ENCODE measurements at regions not wholly inside any gene's neighbourhood (a gene's known extent, or its start where the extent isn't known, plus 50 kb on each side); places are given as distances from the start of the nearest gene placed in this dataset.

- intact Hi-C loops (cut with DNase I) = no loop called here
- no peak overlapping the region for H3K4me3 ChIP-seq
- H3K27ac ChIP-seq = no peak overlapping the region
- no peaks in the 10 kb centered on the region for H3K9me3 ChIP-seq
- no peak overlapping the region for H3K9ac ChIP-seq (ENCODE audit: low read depth in 2 of 2, low read length in 2 of 2)
- TF ChIP-seq CTCF (IDR thresholded peaks at IDR 0.05) = no peak
- no peaks in the 10 kb centered on the region for H3K27me3 ChIP-seq
- no peaks in the 10 kb centered on the region for H3K36me3 ChIP-seq
- no peak for DNase-seq
- H3K4me1 ChIP-seq = no peaks in the 10 kb centered on the region
Observed at GRCh38 chr6:112557435-112557834, 210.3 kb downstream of the RFPL4B start.

- Histone ChIP-seq H3K4me3 (no peak overlapping the region), H3K9me3 (no peaks in the 10 kb centered on the region), H3K27ac (no peak overlapping the region), H3K9ac (ENCODE audit: low read depth in 2 of 2, low read length in 2 of 2) (no peak overlapping the region), H3K4me1 (no peaks in the 10 kb centered on the region), H3K36me3 (no peaks in the 10 kb centered on the region), H3K27me3 (no peaks in the 10 kb centered on the region)
- TF ChIP-seq CTCF (IDR thresholded peaks at IDR 0.05) = no peak
- no peak for DNase-seq
- intact Hi-C loops (cut with DNase I) = no loop called here
Observed at GRCh38 chr6:112557961-112558360, 210.8 kb downstream of the RFPL4B start.

- H3K9ac ChIP-seq (ENCODE audit: low read depth in 2 of 2, low read length in 2 of 2) = no peak overlapping the region
- no peak overlapping the region for H3K4me3 ChIP-seq
- intact Hi-C loops (cut with DNase I) = no loop called here
- H3K9me3 ChIP-seq = no peaks in the 10 kb centered on the region
- H3K27ac ChIP-seq = no peak overlapping the region
- H3K4me1 ChIP-seq = no peaks in the 10 kb centered on the region
- TF ChIP-seq CTCF (IDR thresholded peaks at IDR 0.05) = no peak
- H3K27me3 ChIP-seq = no peaks in the 10 kb centered on the region
- no peak for DNase-seq
- no peaks in the 10 kb centered on the region for H3K36me3 ChIP-seq
Observed at GRCh38 chr6:112560651-112561050, 213.5 kb downstream of the RFPL4B start.

- Histone ChIP-seq H3K9ac (ENCODE audit: low read depth in 2 of 2, low read length in 2 of 2) (no peak overlapping the region), H3K36me3 (no peaks in the 10 kb centered on the region), H3K27me3 (no peaks in the 10 kb centered on the region), H3K4me1 (no peaks in the 10 kb centered on the region), H3K9me3 (no peaks in the 10 kb centered on the region), H3K27ac (no peak overlapping the region), H3K4me3 (no peak overlapping the region)
- TF ChIP-seq CTCF (IDR thresholded peaks at IDR 0.05) = no peak
- intact Hi-C loops (cut with DNase I) = no loop called here
- no peak for DNase-seq
Observed at GRCh38 chr6:112562301-112563231, 215.4 kb downstream of the RFPL4B start.

- Histone ChIP-seq H3K9me3 (no peaks in the 10 kb centered on the region), H3K27ac (no peak overlapping the region), H3K27me3 (no peaks in the 10 kb centered on the region), H3K9ac (ENCODE audit: low read depth in 2 of 2, low read length in 2 of 2) (no peak overlapping the region), H3K4me1 (no peaks in the 10 kb centered on the region), H3K4me3 (no peak overlapping the region), H3K36me3 (no peaks in the 10 kb centered on the region)
- intact Hi-C loops (cut with DNase I) = no loop called here
- DNase-seq = no peak
- no peak for TF ChIP-seq CTCF (IDR thresholded peaks at IDR 0.05)
Observed at GRCh38 chr6:112563368-112563767, 216.2 kb downstream of the RFPL4B start.
